Subcutaneous abdominal adipose tissue (tissue), 5 donors: ENCODE measurements at regions not wholly inside any gene's neighbourhood (a gene's known extent, or its start where the extent isn't known, plus 50 kb on each side); places are given as distances from the start of the nearest gene placed in this dataset.

Experiments used
- H3K27ac ChIP-seq: one replicate; pipeline ENCODE4 v1.7.0; 2013; ENCODE audit warnings: low read depth, mild to moderate bottlenecking, inconsistent platforms, low read length, moderate library complexity
- H3K27me3 ChIP-seq, 5 donors: one replicate each; pipeline ENCODE4 v1.7.0; 2013; ENCODE audit warnings: low read length in 5 of 5, inconsistent platforms in 1 of 5; ENCODE audit not compliant: control insufficient read depth in 5 of 5, insufficient read depth in 4 of 5
- H3K36me3 ChIP-seq, 5 donors: one replicate each; pipeline ENCODE4 v1.7.0; 2013; ENCODE audit warnings: low read length in 5 of 5; ENCODE audit not compliant: control insufficient read depth in 5 of 5, insufficient read depth in 5 of 5
- H3K4me1 ChIP-seq, 5 donors: one replicate each; pipeline ENCODE4 v1.7.0; 2013; ENCODE audit warnings: low read length in 5 of 5, mild to moderate bottlenecking in 3 of 5, moderate library complexity in 1 of 5; ENCODE audit not compliant: control insufficient read depth in 5 of 5, insufficient read depth in 5 of 5
- H3K4me3 ChIP-seq, 5 donors: one replicate each; pipeline ENCODE4 v1.7.0; 2013; ENCODE audit warnings: low read length in 5 of 5, low read depth in 1 of 5
- H3K9ac ChIP-seq, 5 donors: one replicate each; pipeline ENCODE4 v1.7.0; 2013; ENCODE audit warnings: low read length in 5 of 5, mild to moderate bottlenecking in 4 of 5, moderate library complexity in 3 of 5
- H3K9me3 ChIP-seq, 5 donors: one replicate each; pipeline ENCODE4 v1.7.0; 2013; ENCODE audit warnings: low read length in 5 of 5; ENCODE audit not compliant: control insufficient read depth in 5 of 5
- donor health status: healthy.
- donor health status: healthy.
- donor health status: healthy.
- donor health status: healthy.
- donor health status: healthy.

DNA sequence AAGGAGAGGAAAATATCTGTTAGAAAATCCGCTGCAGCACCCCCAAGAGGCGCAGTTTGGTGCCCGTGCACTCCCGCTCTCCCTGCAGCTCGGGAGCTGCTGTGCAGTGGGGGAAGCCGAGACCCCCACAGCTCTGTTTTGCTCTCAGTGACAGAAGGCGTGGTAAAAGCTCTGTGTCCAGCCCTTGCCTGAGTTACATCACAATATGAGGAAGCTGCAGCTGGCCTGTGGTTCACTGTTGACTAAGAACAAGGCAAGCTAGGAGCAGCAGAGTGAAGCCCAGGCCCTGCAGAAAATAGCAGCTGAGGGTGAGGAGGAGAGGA, 88.5 kb upstream of the ADRA2C start:
- Histone ChIP-seq H3K4me3 (no peak overlapping the region), H3K9me3 (no peaks in the 10 kb centered on the region), H3K27ac (no peak overlapping the region), H3K36me3 (no peaks in the 10 kb centered on the region), H3K9ac (no peak overlapping the region), H3K27me3 (peaks cover 4 to 42% (median 26%) of the 10 kb centered on the region in 5 donors), H3K4me1 (no peaks in the 10 kb centered on the region)

DNA sequence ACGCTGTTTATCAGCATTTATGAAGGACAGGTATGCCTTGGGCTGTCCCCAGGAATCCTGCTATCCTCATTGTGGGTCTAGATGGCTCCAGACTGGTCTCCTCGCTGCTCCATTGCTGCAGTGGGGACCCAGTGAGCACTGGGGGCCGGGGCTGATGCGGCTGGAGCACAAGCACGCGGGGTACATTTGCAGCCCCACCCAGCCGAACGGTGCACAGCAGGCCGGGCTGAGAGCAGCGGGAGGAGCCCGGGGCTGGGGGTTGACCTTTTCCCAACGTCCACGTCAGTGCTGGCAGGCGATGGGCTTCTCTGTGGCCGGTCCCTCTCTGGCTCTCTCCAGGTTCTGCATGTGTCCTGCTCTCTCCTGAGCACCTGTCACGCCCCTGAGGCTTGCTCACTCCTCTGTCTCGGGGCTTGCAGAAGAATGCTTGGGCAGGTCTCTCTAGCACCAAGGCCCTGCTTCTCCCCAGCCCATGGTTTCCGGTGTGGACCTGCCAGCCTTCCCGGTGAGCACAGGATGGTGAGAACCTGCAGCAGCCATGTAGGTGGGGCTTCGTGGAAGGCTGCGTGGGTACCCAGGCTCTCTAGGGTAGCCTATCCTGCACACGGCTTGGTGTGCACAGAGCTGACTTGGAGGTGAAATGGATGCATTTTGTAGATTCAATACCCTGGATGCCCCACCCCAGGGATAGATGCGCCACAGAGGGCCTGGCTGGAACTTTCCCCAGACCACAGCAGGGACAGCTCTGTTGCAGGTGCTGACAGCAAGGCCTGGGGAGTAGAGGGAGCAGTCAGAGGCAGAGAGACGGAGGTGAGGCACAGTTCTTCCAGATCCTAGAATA, 89.1 kb upstream of the ADRA2C start:
- Histone ChIP-seq H3K9me3 (peaks cover 0 to 4% (median 0%) of the 10 kb centered on the region in 5 donors), H3K27me3 (peaks cover 4 to 40% (median 29%) of the 10 kb centered on the region in 5 donors), H3K36me3 (no peaks in the 10 kb centered on the region), H3K4me1 (no peaks in the 10 kb centered on the region), H3K27ac (no peak overlapping the region), H3K4me3 (no peak overlapping the region), H3K9ac (no peak overlapping the region)

DNA sequence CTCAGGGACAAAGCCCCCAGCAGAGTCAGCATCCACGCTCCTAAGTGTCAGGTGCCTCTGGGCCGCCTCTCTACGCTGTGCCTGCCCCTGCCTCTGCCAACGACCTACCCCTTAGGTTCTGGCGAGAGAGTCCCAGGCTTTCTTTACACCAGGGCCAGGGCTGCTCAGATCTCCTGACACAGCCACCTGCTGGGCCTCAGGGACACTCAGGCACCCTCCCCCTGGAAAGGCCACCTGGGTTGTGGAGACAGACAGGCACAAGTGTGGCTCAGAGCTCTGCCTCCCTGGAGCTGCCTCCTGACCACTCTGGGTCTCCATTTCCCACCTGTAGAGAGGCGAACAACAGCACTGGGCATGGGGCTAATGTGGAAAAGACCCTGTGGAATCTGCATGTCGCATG, 90.0 kb upstream of the ADRA2C start:
- H3K27me3 ChIP-seq: peaks cover 4 to 40% (median 29%) of the 10 kb centered on the region in 5 donors
- no peaks in the 10 kb centered on the region for H3K36me3 ChIP-seq
- no peak overlapping the region for H3K4me3 ChIP-seq
- H3K9me3 ChIP-seq: peaks cover 0 to 4% (median 0%) of the 10 kb centered on the region in 5 donors
- H3K9ac ChIP-seq: no peak overlapping the region
- no peak overlapping the region for H3K27ac ChIP-seq
- no peaks in the 10 kb centered on the region for H3K4me1 ChIP-seq

DNA sequence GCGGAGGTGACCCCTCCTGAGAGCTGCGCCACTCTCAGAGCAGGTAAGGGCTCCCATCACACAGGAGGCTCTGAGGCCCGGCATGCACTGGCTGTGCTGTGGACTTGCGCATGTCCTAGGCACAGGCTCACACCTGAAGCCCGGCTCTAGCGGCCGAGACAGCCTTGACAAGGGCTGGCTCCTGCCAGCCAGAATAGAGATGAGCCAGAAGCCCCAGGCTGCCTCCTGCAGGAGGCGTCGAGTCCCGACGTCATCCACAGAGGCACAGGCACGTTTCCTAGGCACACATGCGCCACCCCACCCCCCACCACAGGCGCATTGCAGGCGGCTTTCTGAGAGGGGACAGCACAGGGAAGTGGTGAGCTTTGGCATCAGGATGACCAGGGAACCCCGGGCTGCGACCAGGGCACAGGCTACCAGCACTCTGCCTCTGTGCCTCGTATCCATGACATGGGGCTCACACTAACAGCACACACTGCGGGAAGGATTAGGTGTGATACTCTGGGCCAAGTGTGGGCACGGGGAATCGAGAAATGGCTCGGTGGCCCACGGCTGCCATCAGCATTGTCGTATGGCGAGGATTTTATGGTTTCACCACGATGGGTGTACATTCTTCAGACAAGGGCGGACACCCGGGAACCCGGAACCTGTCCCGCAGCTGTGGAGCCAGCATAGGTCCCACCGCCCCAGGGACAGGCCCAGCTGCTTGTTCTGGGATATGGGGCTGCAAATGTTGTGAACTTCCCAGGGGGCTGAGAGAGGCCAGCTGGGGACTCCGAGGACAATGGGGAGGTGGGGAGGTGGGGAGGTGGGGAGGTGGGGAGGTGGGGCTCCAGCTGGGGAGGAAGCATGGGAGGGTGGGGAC, 90.7 kb upstream of the ADRA2C start:
- H3K36me3 ChIP-seq: no peaks in the 10 kb centered on the region
- peaks cover 4 to 40% (median 29%) of the 10 kb centered on the region in 5 donors for H3K27me3 ChIP-seq
- peaks cover 0 to 4% (median 0%) of the 10 kb centered on the region in 5 donors for H3K9me3 ChIP-seq
- no peaks in the 10 kb centered on the region for H3K4me1 ChIP-seq
- no peak overlapping the region for H3K9ac ChIP-seq
- H3K27ac ChIP-seq: no peak overlapping the region
- no peak overlapping the region for H3K4me3 ChIP-seq

DNA sequence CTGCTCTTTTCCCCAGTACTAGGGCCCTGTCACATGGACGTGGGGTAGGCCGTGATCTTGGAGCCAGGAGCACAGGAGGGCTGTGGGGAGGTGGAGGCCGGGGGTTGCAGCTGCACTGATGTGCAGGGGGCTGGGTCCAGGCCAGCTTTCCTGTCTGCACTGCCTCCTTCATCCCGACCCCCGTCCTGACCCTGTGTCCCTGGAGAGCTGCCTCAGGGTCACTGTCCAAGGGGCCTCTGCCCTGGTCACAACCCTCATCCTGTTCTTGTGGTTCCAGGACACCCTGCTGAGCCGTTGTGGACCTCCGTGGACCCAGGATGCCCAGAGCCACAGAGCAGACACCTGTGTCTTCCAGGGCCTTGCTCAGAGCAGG, 91.7 kb upstream of the ADRA2C start:
- no peak overlapping the region for H3K4me3 ChIP-seq
- H3K36me3 ChIP-seq: no peaks in the 10 kb centered on the region
- no peak overlapping the region for H3K27ac ChIP-seq
- no peak overlapping the region for H3K9ac ChIP-seq
- H3K4me1 ChIP-seq: no peaks in the 10 kb centered on the region
- H3K9me3 ChIP-seq: peaks cover 0 to 4% (median 0%) of the 10 kb centered on the region in 5 donors
- H3K27me3 ChIP-seq: peaks cover 4 to 37% (median 29%) of the 10 kb centered on the region in 5 donors

DNA sequence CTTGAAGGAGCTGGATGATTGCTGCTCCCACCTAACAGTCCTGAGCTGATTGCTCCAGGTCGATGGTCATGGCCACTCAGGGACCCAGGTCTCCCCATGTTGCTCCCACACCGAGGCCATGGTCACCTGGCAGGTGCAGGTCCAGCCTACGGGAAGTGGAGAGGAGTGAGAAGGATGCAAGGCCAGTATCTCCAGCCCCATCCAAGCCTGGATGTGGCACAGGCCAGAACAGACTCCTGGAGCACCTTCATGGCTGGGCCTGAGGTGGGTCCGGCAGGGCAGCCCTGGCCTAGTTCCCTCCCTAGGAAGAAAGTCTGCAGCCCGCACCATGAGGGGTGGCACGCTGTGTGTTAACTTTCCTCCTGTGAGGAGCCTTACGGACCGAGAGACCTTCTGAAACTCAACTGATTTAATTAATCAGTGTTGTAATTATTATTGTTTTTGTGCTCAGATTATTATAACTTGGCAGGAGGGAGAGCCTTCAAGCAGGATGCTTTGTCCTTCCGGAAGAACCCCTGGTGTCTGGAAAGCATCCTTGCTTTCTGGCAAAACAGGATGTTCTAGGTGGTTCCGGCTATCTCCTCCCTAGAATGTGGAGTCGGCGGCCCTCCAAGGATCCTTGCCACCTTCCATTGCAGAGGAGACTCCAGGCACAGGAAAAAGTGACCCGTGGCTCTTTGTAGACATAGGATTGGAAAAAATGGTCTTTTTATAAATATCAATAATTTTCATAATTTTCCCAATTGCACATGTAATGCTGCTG, 92.3 kb upstream of the ADRA2C start:
- no peak overlapping the region for H3K27ac ChIP-seq
- H3K4me3 ChIP-seq: no peak overlapping the region
- H3K9me3 ChIP-seq: peaks cover 0 to 4% (median 0%) of the 10 kb centered on the region in 5 donors
- H3K27me3 ChIP-seq: peaks cover 4 to 34% (median 27%) of the 10 kb centered on the region in 5 donors
- H3K9ac ChIP-seq: no peak overlapping the region
- H3K36me3 ChIP-seq: no peaks in the 10 kb centered on the region
- H3K4me1 ChIP-seq: no peaks in the 10 kb centered on the region

DNA sequence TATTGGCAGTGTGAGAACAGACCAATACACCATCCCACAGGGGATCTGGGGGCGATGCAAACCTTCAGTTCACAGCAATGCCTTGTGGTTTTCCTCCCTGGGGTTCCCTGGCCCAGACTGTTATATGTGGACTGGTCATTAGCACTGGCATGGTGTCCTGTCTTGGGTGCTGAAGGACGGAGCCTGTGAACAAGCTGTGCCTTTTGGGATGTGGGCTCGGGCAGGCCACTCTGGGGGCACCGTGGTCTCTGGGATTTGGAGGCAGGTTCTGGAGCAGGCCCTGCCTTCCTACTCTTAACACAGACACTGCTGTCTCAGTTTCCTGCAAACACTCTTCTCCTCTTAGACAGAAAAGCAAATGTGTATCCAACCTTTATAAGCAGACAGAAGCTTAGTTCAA, 93.0 kb upstream of the ADRA2C start:
- Histone ChIP-seq H3K4me1 (no peaks in the 10 kb centered on the region), H3K27me3 (peaks cover 4 to 29% (median 23%) of the 10 kb centered on the region in 5 donors), H3K36me3 (no peaks in the 10 kb centered on the region), H3K4me3 (no peak overlapping the region), H3K9me3 (peaks cover 0 to 4% (median 0%) of the 10 kb centered on the region in 5 donors), H3K27ac (no peak overlapping the region), H3K9ac (no peak overlapping the region)

DNA sequence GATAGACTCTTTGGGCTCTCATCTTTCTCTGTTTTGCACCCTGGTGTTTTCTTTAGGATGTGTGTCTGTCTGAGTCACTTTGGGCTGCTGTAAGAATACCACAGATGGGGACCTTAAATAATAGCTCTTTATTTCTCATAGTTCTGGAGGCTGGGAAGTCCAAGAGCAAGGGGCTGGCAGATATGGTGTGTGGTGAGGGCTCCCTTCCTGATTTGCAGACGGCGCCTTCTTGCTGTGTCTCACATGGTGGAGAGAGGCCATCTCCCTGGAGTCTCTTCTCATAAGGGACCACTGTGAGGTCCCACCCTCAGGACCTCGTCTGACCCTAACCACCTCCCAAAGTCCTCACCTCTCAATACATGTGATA, 93.7 kb upstream of the ADRA2C start:
- H3K27me3 ChIP-seq: peaks cover 4 to 28% (median 20%) of the 10 kb centered on the region in 5 donors
- no peaks in the 10 kb centered on the region for H3K36me3 ChIP-seq
- H3K4me3 ChIP-seq: no peak overlapping the region
- peaks cover 0 to 6% (median 2%) of the 10 kb centered on the region in 5 donors for H3K9me3 ChIP-seq
- H3K4me1 ChIP-seq: no peaks in the 10 kb centered on the region
- no peak overlapping the region for H3K27ac ChIP-seq
- no peak overlapping the region for H3K9ac ChIP-seq

DNA sequence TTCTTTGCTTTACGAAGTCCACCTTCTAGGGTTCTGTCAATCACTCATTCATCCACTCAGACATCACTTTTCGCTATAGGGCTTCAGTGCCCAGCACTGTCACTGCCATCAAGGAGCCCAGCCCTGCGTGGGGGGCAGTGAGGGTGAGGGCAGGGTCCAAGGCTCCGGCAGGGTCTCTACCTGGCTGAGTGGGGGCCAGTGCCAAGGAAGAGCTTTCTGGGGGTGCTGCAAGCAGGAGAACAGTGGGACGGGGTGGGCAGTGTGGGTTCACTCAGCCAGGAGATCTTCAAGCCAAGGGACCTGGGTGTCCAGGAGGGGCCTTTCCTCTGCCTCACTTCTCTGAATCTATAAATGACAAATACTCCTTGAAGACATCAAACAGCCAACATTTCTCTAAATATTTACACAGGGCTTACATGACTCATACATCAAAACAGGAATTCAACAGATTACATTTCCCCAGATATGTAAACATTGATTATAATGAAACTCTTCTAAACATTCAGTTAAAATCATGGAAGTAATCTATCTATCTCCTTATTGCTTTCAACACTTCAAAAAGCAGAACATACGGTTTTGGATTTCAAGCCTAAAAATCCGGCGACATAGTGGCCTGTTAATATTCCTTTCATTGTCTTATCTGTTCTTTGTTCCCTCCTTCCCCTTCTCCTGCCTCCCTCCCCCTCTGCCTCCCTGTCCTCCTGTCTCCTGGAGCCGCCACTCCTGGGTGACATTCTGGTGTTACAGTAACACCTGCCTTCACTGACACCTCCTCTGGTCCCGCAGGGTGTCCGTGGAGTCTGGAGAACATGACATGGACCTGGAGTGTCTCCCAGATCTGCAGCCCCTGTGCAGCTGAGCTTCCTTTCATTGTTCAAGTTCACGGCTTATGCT, 94.4 kb upstream of the ADRA2C start:
- peaks cover 0 to 12% (median 8%) of the 10 kb centered on the region in 5 donors for H3K9me3 ChIP-seq
- H3K9ac ChIP-seq: no peak overlapping the region
- H3K4me3 ChIP-seq: no peak overlapping the region
- H3K4me1 ChIP-seq: no peaks in the 10 kb centered on the region
- no peaks in the 10 kb centered on the region for H3K36me3 ChIP-seq
- peaks cover 3 to 22% (median 13%) of the 10 kb centered on the region in 5 donors for H3K27me3 ChIP-seq
- no peak overlapping the region for H3K27ac ChIP-seq
